ENCODE measurements at regions not wholly inside any gene's neighbourhood (a gene's known extent, or its start where the extent isn't known, plus 50 kb on each side); places are given as distances from the start of the nearest gene placed in this dataset.

GRCh38 chr15:39273717-39274411 is 307.0 kb upstream of the THBS1 start (continued):
- TF ChIP-seq ZXDC (CRISPR knock-in tag; IDR thresholded peaks at IDR 0.05) (no peak), ZFAT (CRISPR knock-in tag; conservative IDR thresholded peaks at IDR 0.05) (no peak), ZNF441 (CRISPR knock-in tag; IDR thresholded peaks at IDR 0.05; ENCODE audit: borderline replicate concordance) (no peak), ZNF513 (CRISPR knock-in tag; conservative IDR thresholded peaks at IDR 0.05) (no peak), SMARCE1 (IDR thresholded peaks at IDR 0.05; ENCODE audit: borderline replicate concordance) (no peak), RCOR2 (CRISPR knock-in tag; IDR thresholded peaks at IDR 0.05) (peak; percentile 91), SMC3 (IDR thresholded peaks at IDR 0.05; ENCODE audit: low read length) (peak; percentile 30; the same call in 1 of the 2 replicates), ZNF101 (CRISPR knock-in tag; IDR thresholded peaks at IDR 0.05; ENCODE audit: borderline replicate concordance, low read depth) (no peak), MEIS2 (CRISPR knock-in tag; IDR thresholded peaks at IDR 0.05) (peak; percentile 90), SP1 (IDR thresholded peaks at IDR 0.05) (no peak), SP1 (CRISPR knock-in tag; IDR thresholded peaks at IDR 0.05) (no peak), ZNF549 (CRISPR knock-in tag; IDR thresholded peaks at IDR 0.05) (no peak), CEBPG (CRISPR knock-in tag; IDR thresholded peaks at IDR 0.05) (peak; percentile 96), ZNF670 (CRISPR knock-in tag; IDR thresholded peaks at IDR 0.05; ENCODE audit: borderline replicate concordance) (peak; percentile 69; the same call in 1 of the 2 replicates), ZNF713 (CRISPR knock-in tag; IDR thresholded peaks at IDR 0.05) (no peak), NPAS2 (CRISPR knock-in tag; IDR thresholded peaks at IDR 0.05; ENCODE audit: borderline replicate concordance) (no peak), PLSCR1 (CRISPR knock-in tag; IDR thresholded peaks at IDR 0.05; ENCODE audit: borderline replicate concordance) (no peak), FOXP4 (CRISPR knock-in tag; IDR thresholded peaks at IDR 0.05) (peak; percentile 85), TRAFD1 (CRISPR knock-in tag; IDR thresholded peaks at IDR 0.05; ENCODE audit: borderline replicate concordance) (no peak), ZNF746 (CRISPR knock-in tag; IDR thresholded peaks at IDR 0.05) (no peak), CBFB (CRISPR knock-in tag; IDR thresholded peaks at IDR 0.05) (peak; percentile 79), GFI1 (CRISPR knock-in tag; IDR thresholded peaks at IDR 0.05; ENCODE audit: borderline replicate concordance) (peak; percentile 86), MYNN (CRISPR knock-in tag; IDR thresholded peaks at IDR 0.05; ENCODE audit: low read depth) (no peak)
